HL-60 (cell line): ENCODE measurements at regions not wholly inside any gene's neighbourhood (a gene's known extent, or its start where the extent isn't known, plus 50 kb on each side); places are given as distances from the start of the nearest gene placed in this dataset.

Experiments used
- GABPA ChIP-seq: IDR thresholded peaks from 2 replicates; pipeline ENCODE4 v1.6.1; 2012; ENCODE audit warnings: low read depth
- POLR2AphosphoS5 ChIP-seq: IDR thresholded peaks from 2 replicates; pipeline ENCODE4 v1.6.1; 2012; ENCODE audit warnings: low read depth
- SPI1 ChIP-seq: IDR thresholded peaks from 2 replicates; pipeline ENCODE4 v1.6.1; 2012; ENCODE audit warnings: low read depth, mild to moderate bottlenecking, borderline replicate concordance
- TF ChIP-seq, protein P1 (sequence below): IDR thresholded peaks from one replicate; pipeline ENCODE4 v1.5.1; 2011; ENCODE audit warnings: low read length, control low read depth, inconsistent platforms; ENCODE audit not compliant: insufficient read depth
- TF ChIP-seq, protein P2 (sequence below): IDR thresholded peaks from 2 replicates; pipeline ENCODE4 v1.6.1; 2012; ENCODE audit warnings: low read depth; ENCODE audit not compliant: insufficient replicate concordance

- TF ChIP-seq, protein P1, sequence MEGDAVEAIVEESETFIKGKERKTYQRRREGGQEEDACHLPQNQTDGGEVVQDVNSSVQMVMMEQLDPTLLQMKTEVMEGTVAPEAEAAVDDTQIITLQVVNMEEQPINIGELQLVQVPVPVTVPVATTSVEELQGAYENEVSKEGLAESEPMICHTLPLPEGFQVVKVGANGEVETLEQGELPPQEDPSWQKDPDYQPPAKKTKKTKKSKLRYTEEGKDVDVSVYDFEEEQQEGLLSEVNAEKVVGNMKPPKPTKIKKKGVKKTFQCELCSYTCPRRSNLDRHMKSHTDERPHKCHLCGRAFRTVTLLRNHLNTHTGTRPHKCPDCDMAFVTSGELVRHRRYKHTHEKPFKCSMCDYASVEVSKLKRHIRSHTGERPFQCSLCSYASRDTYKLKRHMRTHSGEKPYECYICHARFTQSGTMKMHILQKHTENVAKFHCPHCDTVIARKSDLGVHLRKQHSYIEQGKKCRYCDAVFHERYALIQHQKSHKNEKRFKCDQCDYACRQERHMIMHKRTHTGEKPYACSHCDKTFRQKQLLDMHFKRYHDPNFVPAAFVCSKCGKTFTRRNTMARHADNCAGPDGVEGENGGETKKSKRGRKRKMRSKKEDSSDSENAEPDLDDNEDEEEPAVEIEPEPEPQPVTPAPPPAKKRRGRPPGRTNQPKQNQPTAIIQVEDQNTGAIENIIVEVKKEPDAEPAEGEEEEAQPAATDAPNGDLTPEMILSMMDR, result no peak
- TF ChIP-seq, protein P2, sequence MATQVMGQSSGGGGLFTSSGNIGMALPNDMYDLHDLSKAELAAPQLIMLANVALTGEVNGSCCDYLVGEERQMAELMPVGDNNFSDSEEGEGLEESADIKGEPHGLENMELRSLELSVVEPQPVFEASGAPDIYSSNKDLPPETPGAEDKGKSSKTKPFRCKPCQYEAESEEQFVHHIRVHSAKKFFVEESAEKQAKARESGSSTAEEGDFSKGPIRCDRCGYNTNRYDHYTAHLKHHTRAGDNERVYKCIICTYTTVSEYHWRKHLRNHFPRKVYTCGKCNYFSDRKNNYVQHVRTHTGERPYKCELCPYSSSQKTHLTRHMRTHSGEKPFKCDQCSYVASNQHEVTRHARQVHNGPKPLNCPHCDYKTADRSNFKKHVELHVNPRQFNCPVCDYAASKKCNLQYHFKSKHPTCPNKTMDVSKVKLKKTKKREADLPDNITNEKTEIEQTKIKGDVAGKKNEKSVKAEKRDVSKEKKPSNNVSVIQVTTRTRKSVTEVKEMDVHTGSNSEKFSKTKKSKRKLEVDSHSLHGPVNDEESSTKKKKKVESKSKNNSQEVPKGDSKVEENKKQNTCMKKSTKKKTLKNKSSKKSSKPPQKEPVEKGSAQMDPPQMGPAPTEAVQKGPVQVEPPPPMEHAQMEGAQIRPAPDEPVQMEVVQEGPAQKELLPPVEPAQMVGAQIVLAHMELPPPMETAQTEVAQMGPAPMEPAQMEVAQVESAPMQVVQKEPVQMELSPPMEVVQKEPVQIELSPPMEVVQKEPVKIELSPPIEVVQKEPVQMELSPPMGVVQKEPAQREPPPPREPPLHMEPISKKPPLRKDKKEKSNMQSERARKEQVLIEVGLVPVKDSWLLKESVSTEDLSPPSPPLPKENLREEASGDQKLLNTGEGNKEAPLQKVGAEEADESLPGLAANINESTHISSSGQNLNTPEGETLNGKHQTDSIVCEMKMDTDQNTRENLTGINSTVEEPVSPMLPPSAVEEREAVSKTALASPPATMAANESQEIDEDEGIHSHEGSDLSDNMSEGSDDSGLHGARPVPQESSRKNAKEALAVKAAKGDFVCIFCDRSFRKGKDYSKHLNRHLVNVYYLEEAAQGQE, result no peak
- TF ChIP-seq SPI1, result no peak
- no peak for TF ChIP-seq POLR2AphosphoS5
- TF ChIP-seq GABPA, result no peak
Observed at GRCh38 chr3:18778094-18778493, 353.0 kb upstream of the SATB1 start.
